Tibial nerve (tissue), 4 donors: ENCODE measurements at regions not wholly inside any gene's neighbourhood (a gene's known extent, or its start where the extent isn't known, plus 50 kb on each side); places are given as distances from the start of the nearest gene placed in this dataset.
A peak's percentile ranks its signal among the peaks of the same experiment; 100 is the strongest.

Source experiments
- DNase-seq, 2 donors: peaks; one replicate each; pipeline ENCODE4 v3.0.0-alpha.2; 2019; ENCODE audit warnings: low spot score in 2 of 2
- H3K27ac ChIP-seq, 4 donors: fragments of 200-600 bp; sonication (generic) in 3 of 4; one replicate each; pipeline ENCODE4 v1.5.1; 2017 to 2019; ENCODE audit warnings: mild to moderate bottlenecking in 1 of 4
- H3K27me3 ChIP-seq, 2 donors: fragments of 200-600 bp; sonication (generic) in 1 of 2; one replicate each; pipeline versions ENCODE4 v1.5.1 to v1.6.0; 2017 to 2019
- H3K36me3 ChIP-seq, 3 donors: fragments of 200-600 bp; sonication (generic); one replicate each; pipeline ENCODE4 v1.5.1; 2018 to 2019
- H3K4me1 ChIP-seq, 4 donors: fragments of 200-600 bp; sonication (generic) in 3 of 4; one replicate each; pipeline ENCODE4 v1.5.1; 2017 to 2019
- H3K4me3 ChIP-seq, 4 donors: fragments of 200-600 bp; sonication (generic) in 3 of 4; one replicate each; pipeline ENCODE4 v1.5.1; 2017 to 2019; ENCODE audit warnings: mild to moderate bottlenecking in 1 of 4, moderate library complexity in 1 of 4
- H3K9me3 ChIP-seq, 4 donors: fragments of 200-600 bp; sonication (generic) in 3 of 4; one replicate each; pipeline ENCODE4 v1.5.1; 2017 to 2019
- CTCF ChIP-seq, 5 experiments: fragments of 200-600 bp in 3 of 5; fragments of 450-650 bp in 2 of 5; sonication (generic) in 3 of 5; IDR thresholded peaks; one replicate each; pipeline ENCODE4 v1.5.1; 2016 to 2019; ENCODE audit warnings: antibody characterized with exemption in 5 of 5, mild to moderate bottlenecking in 3 of 5, moderate library complexity in 2 of 5
- EP300 ChIP-seq, 2 donors: sonication (generic); formaldehyde crosslinking; IDR thresholded peaks; one replicate each; pipeline ENCODE4 v1.6.1; 2017; ENCODE audit warnings: antibody characterized with exemption in 2 of 2, mild to moderate bottlenecking in 1 of 2
- POLR2A ChIP-seq, 2 donors: fragments of 450-650 bp; IDR thresholded peaks; one replicate each; pipeline ENCODE4 v1.6.1; 2017; ENCODE audit warnings: antibody characterized with exemption in 2 of 2, mild to moderate bottlenecking in 2 of 2, moderate library complexity in 2 of 2
- WGBS, 2 donors: methylation state at CpG; one replicate each; pipeline ENCODE4 v1.1.5; 2018; 5-methylcytosine and 5-hydroxymethylcytosine counted together

GRCh38 chr15:96225642-96226259 lies 104.7 kb upstream of the NR2F2 start:
- 62 to 65% methylated on average over 5 of the region's 5 CpGs for WGBS, 2 donors
- H3K9me3 ChIP-seq: no peaks in the 10 kb centered on the region
- no peak for TF ChIP-seq EP300 (IDR thresholded peaks at IDR 0.05)
- TF ChIP-seq CTCF (IDR thresholded peaks at IDR 0.05): no peak
- no peak for TF ChIP-seq POLR2A (IDR thresholded peaks at IDR 0.05)

GRCh38 chr15:96230526-96231181 lies 99.8 kb upstream of the NR2F2 start:
- WGBS, 2 donors: 79 to 82% methylated on average over 3 of the region's 3 CpGs
- Histone ChIP-seq H3K4me1 (peaks cover 0 to 15% (median 0%) of the 10 kb centered on the region in 4 donors), H3K36me3 (peaks cover 0 to 4% (median 0%) of the 10 kb centered on the region in 3 donors), H3K4me3 (no peak overlapping the region), H3K9me3 (no peaks in the 10 kb centered on the region), H3K27ac (no peak overlapping the region), H3K27me3 (no peaks in the 10 kb centered on the region)
- no peak for TF ChIP-seq POLR2A (IDR thresholded peaks at IDR 0.05)
- no peak for TF ChIP-seq CTCF (IDR thresholded peaks at IDR 0.05)
- no peak for TF ChIP-seq EP300 (IDR thresholded peaks at IDR 0.05)
- no peak for DNase-seq

More at GRCh38 chr15:96225642-96226259, 104.7 kb upstream of the NR2F2 start:
- no peaks in the 10 kb centered on the region for H3K27me3 ChIP-seq
- DNase-seq: no peak
- no peak overlapping the region for H3K4me3 ChIP-seq
- H3K36me3 ChIP-seq: peaks cover 0 to 4% (median 0%) of the 10 kb centered on the region in 3 donors
- no peaks in the 10 kb centered on the region for H3K4me1 ChIP-seq
- H3K27ac ChIP-seq: no peak overlapping the region

GRCh38 chr15:96232335-96232734 lies 98.2 kb upstream of the NR2F2 start:
- Histone ChIP-seq H3K9me3 (no peaks in the 10 kb centered on the region), H3K4me1 (peaks cover 0 to 24% (median 2%) of the 10 kb centered on the region in 4 donors), H3K27ac (peak overlapping the region in 2 of 4 donors; percentile 52 to 75), H3K4me3 (no peak overlapping the region), H3K27me3 (no peaks in the 10 kb centered on the region), H3K36me3 (peaks cover 0 to 4% (median 0%) of the 10 kb centered on the region in 3 donors)
- no peak for DNase-seq
- 46 to 58% methylated on average over 3 of the region's 3 CpGs for WGBS, 2 donors
- TF ChIP-seq EP300 (IDR thresholded peaks at IDR 0.05): peak in 1 of 2 donors; percentile 13
- TF ChIP-seq POLR2A (IDR thresholded peaks at IDR 0.05): no peak

GRCh38 chr15:96234109-96234892 lies 96.2 kb upstream of the NR2F2 start:
- Histone ChIP-seq H3K27me3 (no peaks in the 10 kb centered on the region), H3K4me1 (peaks cover 0 to 29% (median 4%) of the 10 kb centered on the region in 4 donors), H3K36me3 (no peaks in the 10 kb centered on the region), H3K9me3 (no peaks in the 10 kb centered on the region), H3K27ac (peak overlapping the region in 2 of 4 donors; percentile 1 to 38), H3K4me3 (no peak overlapping the region)
- TF ChIP-seq EP300 (IDR thresholded peaks at IDR 0.05): no peak
- TF ChIP-seq POLR2A (IDR thresholded peaks at IDR 0.05): no peak
- TF ChIP-seq CTCF (IDR thresholded peaks at IDR 0.05): no peak
- no peak for DNase-seq
- WGBS, 2 donors: 71 to 73% methylated on average over 12 of the region's 12 CpGs

GRCh38 chr15:96237002-96237401 lies 93.5 kb upstream of the NR2F2 start:
- Histone ChIP-seq H3K36me3 (no peaks in the 10 kb centered on the region), H3K9me3 (peaks cover 0 to 7% (median 0%) of the 10 kb centered on the region in 4 donors), H3K27ac (peak overlapping the region in 1 of 4 donors; percentile 15), H3K4me1 (peaks cover 0 to 29% (median 4%) of the 10 kb centered on the region in 4 donors), H3K27me3 (no peaks in the 10 kb centered on the region), H3K4me3 (no peak overlapping the region)
- peak in 1 of 2 donors; percentile 36 for DNase-seq
- 58 to 65% methylated on average over 1 of the region's 1 CpG for WGBS, 2 donors
- no peak for TF ChIP-seq POLR2A (IDR thresholded peaks at IDR 0.05)
- TF ChIP-seq CTCF (IDR thresholded peaks at IDR 0.05): no peak
- TF ChIP-seq EP300 (IDR thresholded peaks at IDR 0.05): no peak
